Testis (tissue), 2 donors: ENCODE measurements at regions not wholly inside any gene's neighbourhood (a gene's known extent, or its start where the extent isn't known, plus 50 kb on each side); places are given as distances from the start of the nearest gene placed in this dataset.
A peak's percentile ranks its signal among the peaks of the same experiment; 100 is the strongest.

Experiments
- DNase-seq: peaks from one replicate; pipeline ENCODE4 v3.0.0-alpha.2; 2019
- H3K27ac ChIP-seq, 2 donors: fragments of 200-600 bp; sonication (generic); one replicate each; pipeline ENCODE4 v1.5.1; 2019
- H3K27me3 ChIP-seq: fragments of 200-600 bp; sonication (generic); one replicate; pipeline ENCODE4 v1.5.1; 2019
- H3K36me3 ChIP-seq: fragments of 200-600 bp; sonication (generic); one replicate; pipeline ENCODE4 v1.5.1; 2017; ENCODE audit warnings: low read depth; ENCODE audit errors: missing control alignments
- H3K4me1 ChIP-seq: fragments of 200-600 bp; sonication (generic); one replicate; pipeline ENCODE4 v1.5.1; 2019
- H3K4me3 ChIP-seq, 2 donors: fragments of 200-600 bp; sonication (generic); one replicate each; pipeline ENCODE4 v1.5.1; 2017 to 2019
- H3K9me3 ChIP-seq: fragments of 200-600 bp; sonication (generic); one replicate; pipeline ENCODE4 v1.5.1; 2017
- CTCF ChIP-seq, 3 experiments: fragments of 450-650 bp in 2 of 3; fragments of 200-600 bp in 1 of 3; sonication (generic) in 1 of 3; IDR thresholded peaks; one replicate each; pipeline ENCODE4 v1.5.1; 2016 to 2019; ENCODE audit warnings: antibody characterized with exemption in 3 of 3, mild to moderate bottlenecking in 2 of 3, moderate library complexity in 1 of 3
- POLR2A ChIP-seq: fragments of 450-650 bp; IDR thresholded peaks from one replicate; pipeline ENCODE4 v1.6.1; 2017; ENCODE audit warnings: antibody characterized with exemption, mild to moderate bottlenecking, moderate library complexity
- WGBS, 2 donors: methylation state at CpG; one replicate each; pipeline ENCODE4 v1.1.5; 2018; 5-methylcytosine and 5-hydroxymethylcytosine counted together
- intact Hi-C: fragments of 100-400 bp; cut with DNase I; formaldehyde crosslinking; loops from one replicate; pipeline ENCODE4 v1.15.1; 2023; ENCODE audit warnings: low total_unique reads

GRCh38 chr22:22371031-22371541 lies 126.5 kb downstream of the VPREB1 start:
- Histone ChIP-seq H3K4me1 (peaks cover 44% of the 10 kb centered on the region), H3K36me3 (no peaks in the 10 kb centered on the region), H3K27ac (peak overlapping the region; percentile 77 to 80), H3K9me3 (no peaks in the 10 kb centered on the region), H3K27me3 (no peaks in the 10 kb centered on the region), H3K4me3 (no peak overlapping the region)
- 13 to 43% methylated on average over 2 of the region's 2 CpGs for WGBS, 2 donors
- peak; percentile 73 for DNase-seq
- TF ChIP-seq POLR2A: no peak
- TF ChIP-seq CTCF (IDR thresholded peaks at IDR 0.05): peak in 1 of 3 experiments; percentile 9
- intact Hi-C loops: no loop called here

GRCh38 chr22:22372086-22372485 lies 127.5 kb downstream of the VPREB1 start:
- Histone ChIP-seq H3K4me3 (no peak overlapping the region), H3K4me1 (peaks cover 44% of the 10 kb centered on the region), H3K27me3 (no peaks in the 10 kb centered on the region), H3K27ac (peak overlapping the region; percentile 77 to 80), H3K9me3 (no peaks in the 10 kb centered on the region), H3K36me3 (no peaks in the 10 kb centered on the region)
- intact Hi-C loops: no loop called here
- 55 to 63% methylated on average over 6 of the region's 6 CpGs for WGBS, 2 donors
- no peak for DNase-seq
- TF ChIP-seq CTCF (IDR thresholded peaks at IDR 0.05) (no peak), POLR2A (no peak)

GRCh38 chr22:22374163-22374562 lies 129.6 kb downstream of the VPREB1 start:
- intact Hi-C loops: no loop called here

GRCh38 chr22:22374579-22374978 lies 130.0 kb downstream of the VPREB1 start:
- intact Hi-C loops: no loop called here
- TF ChIP-seq CTCF (IDR thresholded peaks at IDR 0.05) (no peak), POLR2A (no peak)
- 77 to 85% methylated on average over 5 of the region's 5 CpGs for WGBS, 2 donors
- Histone ChIP-seq H3K9me3 (no peaks in the 10 kb centered on the region), H3K4me1 (peaks cover 26% of the 10 kb centered on the region), H3K27me3 (no peaks in the 10 kb centered on the region), H3K27ac (no peak overlapping the region), H3K4me3 (no peak overlapping the region), H3K36me3 (no peaks in the 10 kb centered on the region)
- no peak for DNase-seq

More at GRCh38 chr22:22374163-22374562, 129.6 kb downstream of the VPREB1 start:
- DNase-seq: no peak
- H3K4me1 ChIP-seq: peaks cover 30% of the 10 kb centered on the region
- TF ChIP-seq CTCF (IDR thresholded peaks at IDR 0.05): no peak
- no peak for TF ChIP-seq POLR2A
- H3K27ac ChIP-seq: no peak overlapping the region
- no peak overlapping the region for H3K4me3 ChIP-seq
- H3K36me3 ChIP-seq: no peaks in the 10 kb centered on the region
- no peaks in the 10 kb centered on the region for H3K27me3 ChIP-seq
- no peaks in the 10 kb centered on the region for H3K9me3 ChIP-seq
- 67 to 71% methylated on average over 2 of the region's 2 CpGs for WGBS, 2 donors
